ENCODE measurements at regions not wholly inside any gene's neighbourhood (a gene's known extent, or its start where the extent isn't known, plus 50 kb on each side); places are given as distances from the start of the nearest gene placed in this dataset.

- Histone ChIP-seq H3K79me2 (ENCODE audit: low read length) (no peaks in the 10 kb centered on the region), H3K36me3 (replicated peaks; ENCODE audit: insufficient read depth, low read length) (no peaks in the 10 kb centered on the region), H3K4me1 (ENCODE audit: low read length) (no peaks in the 10 kb centered on the region), H3K27me3 (replicated peaks; ENCODE audit: insufficient read depth, low read length) (no peaks in the 10 kb centered on the region), H4K20me1 (ENCODE audit: insufficient read depth, low read length) (no peaks in the 10 kb centered on the region), H3K4me3 (ENCODE audit: low read length) (no peak overlapping the region), H3K9me2 (replicated peaks; ENCODE audit: insufficient read depth, low read length) (no peaks in the 10 kb centered on the region), H3K9ac (ENCODE audit: low read length) (no peak overlapping the region), H3K9me3 (replicated peaks; ENCODE audit: insufficient read depth, low read length) (no peaks in the 10 kb centered on the region), H3K27ac (ENCODE audit: low read length) (no peak overlapping the region), H2AFZ (ENCODE audit: low read length) (no peak overlapping the region), H3F3A (ENCODE audit: insufficient read depth, low read length) (no peaks in the 10 kb centered on the region), H3K4me2 (ENCODE audit: low read depth, low read length) (no peak overlapping the region)
- no peak for DNase-seq
- TF ChIP-seq EZH2 (optimal IDR thresholded peaks at IDR 0.05; ENCODE audit: low read depth, low read length) = no peak
- no peak for TF ChIP-seq EZH2phosphoT487 (IDR thresholded peaks at IDR 0.05; ENCODE audit: low read length)
- TF ChIP-seq, protein P1, sequence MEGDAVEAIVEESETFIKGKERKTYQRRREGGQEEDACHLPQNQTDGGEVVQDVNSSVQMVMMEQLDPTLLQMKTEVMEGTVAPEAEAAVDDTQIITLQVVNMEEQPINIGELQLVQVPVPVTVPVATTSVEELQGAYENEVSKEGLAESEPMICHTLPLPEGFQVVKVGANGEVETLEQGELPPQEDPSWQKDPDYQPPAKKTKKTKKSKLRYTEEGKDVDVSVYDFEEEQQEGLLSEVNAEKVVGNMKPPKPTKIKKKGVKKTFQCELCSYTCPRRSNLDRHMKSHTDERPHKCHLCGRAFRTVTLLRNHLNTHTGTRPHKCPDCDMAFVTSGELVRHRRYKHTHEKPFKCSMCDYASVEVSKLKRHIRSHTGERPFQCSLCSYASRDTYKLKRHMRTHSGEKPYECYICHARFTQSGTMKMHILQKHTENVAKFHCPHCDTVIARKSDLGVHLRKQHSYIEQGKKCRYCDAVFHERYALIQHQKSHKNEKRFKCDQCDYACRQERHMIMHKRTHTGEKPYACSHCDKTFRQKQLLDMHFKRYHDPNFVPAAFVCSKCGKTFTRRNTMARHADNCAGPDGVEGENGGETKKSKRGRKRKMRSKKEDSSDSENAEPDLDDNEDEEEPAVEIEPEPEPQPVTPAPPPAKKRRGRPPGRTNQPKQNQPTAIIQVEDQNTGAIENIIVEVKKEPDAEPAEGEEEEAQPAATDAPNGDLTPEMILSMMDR (IDR thresholded peaks at IDR 0.05; ENCODE audit: low read length) = no peak
These were observed 153.0 kb downstream of the GNAI1 start for GRCh38 chr7:80287400-80288174.

GRCh38 chr7:80286611-80287010 lies 152.0 kb downstream of the GNAI1 start:
- no peaks in the 10 kb centered on the region for H3K4me1 ChIP-seq (ENCODE audit: low read length)
- H3K9ac ChIP-seq (ENCODE audit: low read length) = no peak overlapping the region
- H3K27ac ChIP-seq (ENCODE audit: low read length) = no peak overlapping the region
- H2AFZ ChIP-seq (ENCODE audit: low read length) = no peak overlapping the region
- no peak overlapping the region for H3K4me3 ChIP-seq (ENCODE audit: low read length)
- no peak overlapping the region for H3K4me2 ChIP-seq (ENCODE audit: low read depth, low read length)
- H3K9me3 ChIP-seq (replicated peaks; ENCODE audit: insufficient read depth, low read length) = no peaks in the 10 kb centered on the region
- H3K79me2 ChIP-seq (ENCODE audit: low read length) = no peaks in the 10 kb centered on the region
- TF ChIP-seq EZH2phosphoT487 (IDR thresholded peaks at IDR 0.05; ENCODE audit: low read length) (no peak), EZH2 (optimal IDR thresholded peaks at IDR 0.05; ENCODE audit: low read depth, low read length) (no peak)
- no peaks in the 10 kb centered on the region for H4K20me1 ChIP-seq (ENCODE audit: insufficient read depth, low read length)
- H3F3A ChIP-seq (ENCODE audit: insufficient read depth, low read length) = no peaks in the 10 kb centered on the region
- H3K9me2 ChIP-seq (replicated peaks; ENCODE audit: insufficient read depth, low read length) = no peaks in the 10 kb centered on the region
- H3K36me3 ChIP-seq (replicated peaks; ENCODE audit: insufficient read depth, low read length) = no peaks in the 10 kb centered on the region
- H3K27me3 ChIP-seq (replicated peaks; ENCODE audit: insufficient read depth, low read length) = no peaks in the 10 kb centered on the region
- no peak for DNase-seq

DNA sequence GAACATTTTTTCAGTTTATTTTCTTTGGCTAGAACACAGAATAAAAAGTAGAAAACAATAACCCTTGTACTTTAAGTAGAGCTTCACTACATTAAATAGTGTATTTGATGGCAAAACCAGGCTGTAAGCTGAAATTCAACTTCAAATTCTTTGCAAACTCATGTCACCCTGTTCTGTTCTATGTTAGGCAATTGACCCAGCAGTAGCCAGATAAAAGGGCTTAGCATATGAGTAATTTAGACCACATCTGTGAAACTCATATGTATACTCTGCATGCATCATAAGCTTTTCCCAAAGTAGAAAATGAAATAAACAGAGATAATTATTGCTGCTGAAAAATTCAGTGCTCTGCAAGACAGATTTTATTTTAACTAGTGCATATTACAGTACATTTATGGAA lies 150.2 kb downstream of the GNAI1 start:
- H3K36me3 ChIP-seq (replicated peaks; ENCODE audit: insufficient read depth, low read length) = no peaks in the 10 kb centered on the region
- no peaks in the 10 kb centered on the region for H3K27me3 ChIP-seq (replicated peaks; ENCODE audit: insufficient read depth, low read length)
- H4K20me1 ChIP-seq (ENCODE audit: insufficient read depth, low read length) = no peaks in the 10 kb centered on the region
- no peaks in the 10 kb centered on the region for H3K4me1 ChIP-seq (ENCODE audit: low read length)
- H3K4me2 ChIP-seq (ENCODE audit: low read depth, low read length) = no peak overlapping the region
- H3K79me2 ChIP-seq (ENCODE audit: low read length) = no peaks in the 10 kb centered on the region
- H3K4me3 ChIP-seq (ENCODE audit: low read length) = no peak overlapping the region
- H3K9me3 ChIP-seq (replicated peaks; ENCODE audit: insufficient read depth, low read length) = no peaks in the 10 kb centered on the region
- no peak overlapping the region for H3K27ac ChIP-seq (ENCODE audit: low read length)
- no peaks in the 10 kb centered on the region for H3K9me2 ChIP-seq (replicated peaks; ENCODE audit: insufficient read depth, low read length)
- H2AFZ ChIP-seq (ENCODE audit: low read length) = no peak overlapping the region
- H3K9ac ChIP-seq (ENCODE audit: low read length) = no peak overlapping the region
- no peak for TF ChIP-seq EZH2 (optimal IDR thresholded peaks at IDR 0.05; ENCODE audit: low read depth, low read length)
- TF ChIP-seq EZH2phosphoT487 (IDR thresholded peaks at IDR 0.05; ENCODE audit: low read length) = no peak
- TF ChIP-seq, protein P1 (IDR thresholded peaks at IDR 0.05; ENCODE audit: low read length) = no peak
- no peak for DNase-seq
- H3F3A ChIP-seq (ENCODE audit: insufficient read depth, low read length) = no peaks in the 10 kb centered on the region

- Histone ChIP-seq H3K9me2 (replicated peaks; ENCODE audit: insufficient read depth, low read length) (no peaks in the 10 kb centered on the region), H3K36me3 (replicated peaks; ENCODE audit: insufficient read depth, low read length) (no peaks in the 10 kb centered on the region), H3K9me3 (replicated peaks; ENCODE audit: insufficient read depth, low read length) (no peaks in the 10 kb centered on the region), H3K79me2 (ENCODE audit: low read length) (no peaks in the 10 kb centered on the region), H3K4me2 (ENCODE audit: low read depth, low read length) (no peak overlapping the region), H3F3A (ENCODE audit: insufficient read depth, low read length) (no peaks in the 10 kb centered on the region), H4K20me1 (ENCODE audit: insufficient read depth, low read length) (no peaks in the 10 kb centered on the region), H3K4me1 (ENCODE audit: low read length) (no peaks in the 10 kb centered on the region), H3K27ac (ENCODE audit: low read length) (no peak overlapping the region), H3K4me3 (ENCODE audit: low read length) (no peak overlapping the region), H3K27me3 (replicated peaks; ENCODE audit: insufficient read depth, low read length) (no peaks in the 10 kb centered on the region), H3K9ac (ENCODE audit: low read length) (no peak overlapping the region), H2AFZ (ENCODE audit: low read length) (no peak overlapping the region)
- no peak for DNase-seq
- TF ChIP-seq EZH2 (optimal IDR thresholded peaks at IDR 0.05; ENCODE audit: low read depth, low read length) = no peak
- no peak for TF ChIP-seq EZH2phosphoT487 (IDR thresholded peaks at IDR 0.05; ENCODE audit: low read length)
- TF ChIP-seq, protein P1 (IDR thresholded peaks at IDR 0.05; ENCODE audit: low read length) = no peak
These were observed 145.1 kb downstream of the GNAI1 start for GRCh38 chr7:80279760-80280159.

All from MM.1S (cell line).